ENCODE measurements at regions not wholly inside any gene's neighbourhood (a gene's known extent, or its start where the extent isn't known, plus 50 kb on each side); places are given as distances from the start of the nearest gene placed in this dataset.

DNA sequence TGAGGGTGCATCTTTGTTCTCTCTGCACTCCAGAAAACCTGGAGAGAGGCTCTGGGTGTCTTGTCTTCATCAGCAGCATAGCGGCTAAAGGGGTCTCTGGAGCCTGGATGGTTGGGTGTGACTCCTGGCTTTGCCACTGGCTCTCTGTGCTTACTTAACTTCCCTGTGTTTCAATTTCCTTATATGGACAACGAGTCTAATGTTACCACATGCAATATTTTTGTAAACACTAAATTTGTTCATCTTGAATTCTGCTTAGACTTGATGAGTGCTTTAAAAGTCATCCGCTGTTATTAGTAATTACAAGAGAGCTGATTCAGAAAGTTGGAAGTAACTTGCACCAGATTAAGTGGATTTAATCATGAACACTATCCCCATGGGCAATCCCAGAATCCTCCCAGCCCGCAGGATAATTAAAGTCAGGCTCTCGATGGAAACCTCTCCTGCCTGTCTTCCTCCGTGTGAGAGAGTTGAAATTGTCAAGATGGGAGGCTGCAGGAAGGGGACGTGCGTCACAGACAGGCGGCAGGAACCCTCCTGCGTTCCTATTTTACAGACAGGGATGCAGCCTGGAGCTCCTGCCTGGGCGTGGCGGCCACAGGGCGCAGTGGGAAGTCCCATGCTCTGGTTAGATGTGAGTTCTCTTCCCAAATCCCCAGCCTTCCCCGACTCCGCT, 201.2 kb downstream of the TTC8 start:
- Histone ChIP-seq H3K4me3 (ENCODE audit: low read length) (no peak overlapping the region), H3K27me3 (ENCODE audit: insufficient read depth, low read length) (peaks cover 65% of the 10 kb centered on the region), H3K36me3 (ENCODE audit: insufficient read depth, low read length) (no peaks in the 10 kb centered on the region), H3K27ac (ENCODE audit: low read depth, low read length) (no peak overlapping the region), H3K4me1 (ENCODE audit: insufficient read depth, low read length) (no peaks in the 10 kb centered on the region), H3K9ac (ENCODE audit: low read depth, low read length) (no peak overlapping the region), H3K9me3 (ENCODE audit: insufficient read depth, low read depth, low read length) (no peaks in the 10 kb centered on the region)
- WGBS = 87% methylated on average over 15 of the region's 15 CpGs

- Histone ChIP-seq H3K4me1 (ENCODE audit: insufficient read depth, low read length) (no peaks in the 10 kb centered on the region), H3K27ac (ENCODE audit: low read depth, low read length) (no peak overlapping the region), H3K27me3 (ENCODE audit: insufficient read depth, low read length) (peaks cover 67% of the 10 kb centered on the region), H3K9me3 (ENCODE audit: insufficient read depth, low read depth, low read length) (no peaks in the 10 kb centered on the region), H3K36me3 (ENCODE audit: insufficient read depth, low read length) (no peaks in the 10 kb centered on the region), H3K4me3 (ENCODE audit: low read length) (peak overlapping the region; percentile 81), H3K9ac (ENCODE audit: low read depth, low read length) (peak overlapping the region; percentile 32; the same call in 1 of the 2 replicates)
- WGBS = under 1% methylated on average over 68 of the region's 68 CpGs
Observed at GRCh38 chr14:89027097-89027740, 202.8 kb downstream of the TTC8 start.

DNA sequence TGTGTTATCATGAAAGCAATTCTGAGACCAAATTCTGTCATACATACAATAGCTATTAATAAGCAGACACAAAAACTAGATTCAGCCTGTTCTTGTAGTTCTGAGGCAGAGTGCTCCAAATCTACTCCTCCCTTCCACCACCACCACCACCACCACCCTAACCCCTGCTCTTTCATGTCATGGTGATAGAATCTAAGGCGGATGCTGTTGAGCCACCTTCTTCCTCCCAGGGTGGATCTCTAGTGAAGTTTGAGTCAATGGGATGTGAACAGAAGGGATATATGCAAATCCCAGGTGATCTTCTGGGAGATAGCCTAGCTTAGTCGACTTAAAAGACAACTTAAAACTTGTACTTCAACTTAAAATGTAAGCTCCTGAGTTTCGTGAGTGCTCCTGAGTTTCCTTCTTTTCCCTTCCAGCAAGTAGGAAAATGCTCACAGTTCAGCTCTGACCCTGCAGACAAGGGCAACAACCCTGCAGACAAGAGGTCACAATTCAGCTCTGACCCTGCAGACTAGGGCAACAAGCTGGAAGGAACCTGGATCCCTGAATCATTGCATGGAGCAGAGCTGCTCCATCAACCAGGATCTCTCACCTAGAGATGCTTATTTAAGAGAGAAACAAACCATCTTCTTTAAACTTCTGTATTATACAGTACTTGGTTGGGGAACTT, 204.1 kb downstream of the TTC8 start:
- Histone ChIP-seq H3K4me3 (ENCODE audit: low read length) (no peak overlapping the region), H3K9ac (ENCODE audit: low read depth, low read length) (no peak overlapping the region), H3K27me3 (ENCODE audit: insufficient read depth, low read length) (peaks cover 63% of the 10 kb centered on the region), H3K9me3 (ENCODE audit: insufficient read depth, low read depth, low read length) (no peaks in the 10 kb centered on the region), H3K27ac (ENCODE audit: low read depth, low read length) (no peak overlapping the region), H3K4me1 (ENCODE audit: insufficient read depth, low read length) (no peaks in the 10 kb centered on the region), H3K36me3 (ENCODE audit: insufficient read depth, low read length) (no peaks in the 10 kb centered on the region)
- 93% methylated on average over 3 of the region's 3 CpGs for WGBS

DNA sequence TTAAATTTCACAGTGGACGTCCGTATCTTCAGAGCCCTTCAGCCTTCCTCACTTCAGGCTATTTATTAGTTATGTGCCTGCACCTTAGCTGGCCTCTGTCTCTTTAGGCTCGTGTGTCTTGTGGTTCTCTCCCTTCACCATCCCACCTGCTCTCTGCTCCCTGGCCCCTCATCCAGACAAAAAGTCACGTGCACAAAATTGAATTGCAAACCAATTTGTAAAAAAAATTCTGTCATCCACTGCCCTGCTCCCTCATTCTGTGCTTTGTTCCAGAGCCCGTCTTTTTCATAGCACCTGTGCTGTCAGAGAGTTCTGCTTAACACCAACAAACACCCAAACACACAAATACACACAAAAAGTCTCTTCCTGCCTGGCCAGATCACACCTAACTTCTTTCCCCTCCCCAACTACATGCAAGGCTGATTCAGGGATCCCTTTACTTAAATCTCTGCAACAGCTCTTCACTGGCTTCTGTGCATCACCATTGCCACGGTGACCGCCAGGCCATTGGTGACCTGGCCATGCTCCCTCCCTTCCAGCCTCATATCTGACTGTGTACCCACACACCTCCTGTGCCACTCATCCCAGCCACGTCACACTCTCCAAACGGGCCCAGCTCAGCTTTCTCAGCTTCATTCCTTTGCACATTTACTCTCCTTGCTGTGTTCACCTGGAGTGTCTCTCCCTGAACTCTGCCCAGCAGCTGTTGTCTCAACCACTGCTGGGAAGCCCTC, 205.7 kb downstream of the TTC8 start:
- WGBS = 87% methylated on average over 9 of the region's 9 CpGs
- H3K4me1 ChIP-seq (ENCODE audit: insufficient read depth, low read length) = no peaks in the 10 kb centered on the region
- no peaks in the 10 kb centered on the region for H3K9me3 ChIP-seq (ENCODE audit: insufficient read depth, low read depth, low read length)
- no peak overlapping the region for H3K4me3 ChIP-seq (ENCODE audit: low read length)
- no peaks in the 10 kb centered on the region for H3K36me3 ChIP-seq (ENCODE audit: insufficient read depth, low read length)
- H3K27ac ChIP-seq (ENCODE audit: low read depth, low read length) = no peak overlapping the region
- no peak overlapping the region for H3K9ac ChIP-seq (ENCODE audit: low read depth, low read length)
- H3K27me3 ChIP-seq (ENCODE audit: insufficient read depth, low read length) = peaks cover 52% of the 10 kb centered on the region

DNA sequence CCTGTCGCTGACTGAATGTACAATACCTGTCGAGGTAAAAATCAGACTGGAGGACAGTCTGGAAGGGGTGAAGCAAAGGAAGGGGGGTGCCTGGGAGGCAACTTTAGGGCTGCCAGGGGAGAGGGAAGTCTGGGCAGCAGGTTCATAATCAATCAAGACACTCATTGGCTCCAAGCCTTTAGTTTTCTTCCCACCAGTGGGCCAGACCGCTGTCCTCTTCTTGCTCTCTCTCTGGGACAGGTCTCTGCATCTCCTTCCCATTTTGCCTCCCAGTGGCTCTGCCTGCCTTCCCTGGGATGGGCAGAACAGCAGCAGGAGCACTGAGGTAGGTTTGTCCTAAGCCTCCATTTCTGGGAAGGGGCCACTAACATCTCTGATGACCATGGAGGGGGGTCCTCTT, 206.5 kb downstream of the TTC8 start:
- no peaks in the 10 kb centered on the region for H3K9me3 ChIP-seq (ENCODE audit: insufficient read depth, low read depth, low read length)
- no peak overlapping the region for H3K27ac ChIP-seq (ENCODE audit: low read depth, low read length)
- H3K4me3 ChIP-seq (ENCODE audit: low read length) = no peak overlapping the region
- H3K27me3 ChIP-seq (ENCODE audit: insufficient read depth, low read length) = peaks cover 44% of the 10 kb centered on the region
- H3K4me1 ChIP-seq (ENCODE audit: insufficient read depth, low read length) = no peaks in the 10 kb centered on the region
- no peaks in the 10 kb centered on the region for H3K36me3 ChIP-seq (ENCODE audit: insufficient read depth, low read length)
- WGBS = 95% methylated on average over 3 of the region's 3 CpGs
- no peak overlapping the region for H3K9ac ChIP-seq (ENCODE audit: low read depth, low read length)

GRCh38 chr14:89032086-89032649, 207.7 kb downstream of the TTC8 start:
- Histone ChIP-seq H3K36me3 (ENCODE audit: insufficient read depth, low read length) (no peaks in the 10 kb centered on the region), H3K27me3 (ENCODE audit: insufficient read depth, low read length) (peaks cover 31% of the 10 kb centered on the region), H3K9ac (ENCODE audit: low read depth, low read length) (no peak overlapping the region), H3K4me3 (ENCODE audit: low read length) (no peak overlapping the region), H3K27ac (ENCODE audit: low read depth, low read length) (no peak overlapping the region), H3K9me3 (ENCODE audit: insufficient read depth, low read depth, low read length) (no peaks in the 10 kb centered on the region), H3K4me1 (ENCODE audit: insufficient read depth, low read length) (no peaks in the 10 kb centered on the region)
- 90% methylated on average over 8 of the region's 8 CpGs for WGBS

DNA sequence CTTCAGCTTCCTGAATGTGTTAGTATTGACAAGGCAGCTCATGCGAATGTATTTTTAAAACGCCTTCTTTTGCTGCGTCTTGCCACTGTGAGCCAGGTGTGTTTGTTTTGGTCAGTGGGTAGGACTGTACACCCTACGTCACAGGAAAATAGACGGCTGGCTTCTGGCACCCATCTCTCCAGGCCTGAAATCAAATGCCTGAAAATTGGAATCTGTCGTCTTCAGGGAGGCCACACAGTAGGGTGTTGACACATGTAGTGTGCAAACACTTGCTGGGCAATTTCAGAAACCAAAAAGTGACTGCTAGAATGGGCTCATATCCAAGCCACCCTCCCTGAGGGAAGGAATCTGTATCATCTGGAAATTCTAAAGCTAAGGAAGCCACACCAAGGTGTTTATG, 209.3 kb downstream of the TTC8 start:
- H3K9me3 ChIP-seq (ENCODE audit: insufficient read depth, low read depth, low read length) = no peaks in the 10 kb centered on the region
- H3K27me3 ChIP-seq (ENCODE audit: insufficient read depth, low read length) = peaks cover 18% of the 10 kb centered on the region
- no peak overlapping the region for H3K4me3 ChIP-seq (ENCODE audit: low read length)
- 95% methylated on average over 6 of the region's 6 CpGs for WGBS
- no peaks in the 10 kb centered on the region for H3K36me3 ChIP-seq (ENCODE audit: insufficient read depth, low read length)
- H3K27ac ChIP-seq (ENCODE audit: low read depth, low read length) = no peak overlapping the region
- H3K9ac ChIP-seq (ENCODE audit: low read depth, low read length) = no peak overlapping the region
- no peaks in the 10 kb centered on the region for H3K4me1 ChIP-seq (ENCODE audit: insufficient read depth, low read length)

GRCh38 chr14:89036371-89036770, 211.9 kb downstream of the TTC8 start:
- no peaks in the 10 kb centered on the region for H3K9me3 ChIP-seq (ENCODE audit: insufficient read depth, low read depth, low read length)
- H3K27me3 ChIP-seq (ENCODE audit: insufficient read depth, low read length) = peaks cover 5% of the 10 kb centered on the region; the same call in 1 of the 2 replicates
- H3K9ac ChIP-seq (ENCODE audit: low read depth, low read length) = no peak overlapping the region
- H3K36me3 ChIP-seq (ENCODE audit: insufficient read depth, low read length) = no peaks in the 10 kb centered on the region
- H3K27ac ChIP-seq (ENCODE audit: low read depth, low read length) = no peak overlapping the region
- WGBS = 94% methylated on average over 3 of the region's 3 CpGs
- peaks cover 9% of the 10 kb centered on the region for H3K4me1 ChIP-seq (ENCODE audit: insufficient read depth, low read length)
- no peak overlapping the region for H3K4me3 ChIP-seq (ENCODE audit: low read length)

DNA sequence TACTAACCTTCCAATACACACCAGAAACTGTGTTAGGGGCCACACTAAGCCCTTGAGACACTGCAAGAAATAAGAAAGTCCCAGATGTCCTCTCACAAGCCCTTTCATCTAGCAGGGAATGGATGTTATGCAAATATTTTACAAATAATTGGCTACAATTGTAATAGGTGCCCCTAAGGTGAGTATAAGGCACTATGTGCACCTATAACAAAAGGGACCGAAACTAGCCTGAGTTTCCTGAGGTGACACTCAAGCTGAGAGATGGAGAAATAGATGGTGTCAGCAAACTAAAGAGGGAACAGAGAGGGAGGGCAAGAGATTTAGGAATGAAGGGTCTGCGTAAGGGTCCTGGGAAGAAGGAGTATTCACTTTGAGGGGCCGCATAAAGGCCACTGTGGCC, 212.6 kb downstream of the TTC8 start:
- no peak overlapping the region for H3K9ac ChIP-seq (ENCODE audit: low read depth, low read length)
- H3K4me1 ChIP-seq (ENCODE audit: insufficient read depth, low read length) = peaks cover 11% of the 10 kb centered on the region
- H3K27me3 ChIP-seq (ENCODE audit: insufficient read depth, low read length) = peaks cover 5% of the 10 kb centered on the region; the same call in 1 of the 2 replicates
- no peaks in the 10 kb centered on the region for H3K36me3 ChIP-seq (ENCODE audit: insufficient read depth, low read length)
- WGBS = 93% methylated on average over 3 of the region's 3 CpGs
- H3K4me3 ChIP-seq (ENCODE audit: low read length) = no peak overlapping the region
- no peak overlapping the region for H3K27ac ChIP-seq (ENCODE audit: low read depth, low read length)
- H3K9me3 ChIP-seq (ENCODE audit: insufficient read depth, low read depth, low read length) = no peaks in the 10 kb centered on the region

DNA sequence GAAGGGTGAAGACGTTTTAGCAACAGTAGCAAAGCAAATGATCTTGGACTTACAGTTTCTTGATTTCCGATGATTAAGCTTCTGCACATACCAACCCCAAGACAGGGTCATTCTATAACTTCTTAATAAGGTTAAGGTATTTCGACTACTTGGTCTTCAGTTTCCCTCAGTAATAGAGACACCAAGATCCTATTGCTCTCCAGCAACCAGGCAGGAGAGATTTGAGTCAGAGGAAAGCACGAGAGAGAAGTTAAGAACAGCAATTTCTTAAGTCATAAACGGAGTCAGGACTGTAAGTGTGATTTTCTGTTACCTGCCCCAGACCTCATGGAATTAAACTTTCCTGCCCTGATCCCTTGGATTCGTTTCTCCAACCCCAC, 215.6 kb downstream of the TTC8 start:
- H3K4me1 ChIP-seq (ENCODE audit: insufficient read depth, low read length) = peaks cover 14% of the 10 kb centered on the region
- WGBS = 53% methylated on average over 5 of the region's 6 CpGs
- H3K27me3 ChIP-seq (ENCODE audit: insufficient read depth, low read length) = peaks cover 5% of the 10 kb centered on the region; the same call in 1 of the 2 replicates
- no peaks in the 10 kb centered on the region for H3K36me3 ChIP-seq (ENCODE audit: insufficient read depth, low read length)
- no peak overlapping the region for H3K27ac ChIP-seq (ENCODE audit: low read depth, low read length)
- H3K9me3 ChIP-seq (ENCODE audit: insufficient read depth, low read depth, low read length) = peaks cover 13% of the 10 kb centered on the region
- H3K9ac ChIP-seq (ENCODE audit: low read depth, low read length) = no peak overlapping the region
- H3K4me3 ChIP-seq (ENCODE audit: low read length) = no peak overlapping the region

Measured in HUES64 (cell line).